ENCODE measurements at regions not wholly inside any gene's neighbourhood (a gene's known extent, or its start where the extent isn't known, plus 50 kb on each side); places are given as distances from the start of the nearest gene placed in this dataset.

- no peak for DNase-seq (ENCODE audit: low spot score)
- TF ChIP-seq MAX (IDR thresholded peaks at IDR 0.05), result no peak
- TF ChIP-seq ATF3 (IDR thresholded peaks at IDR 0.05), result no peak
- TF ChIP-seq GABPA (IDR thresholded peaks at IDR 0.05 in 1 of 2, conservative IDR thresholded peaks at IDR 0.05 in 1 of 2), result no peak
- no peak for TF ChIP-seq FOXA1 (IDR thresholded peaks at IDR 0.05)
- Histone ChIP-seq H3K27me3 (ENCODE audit: control insufficient read depth in 4 of 4, insufficient read depth in 4 of 4, low read length in 3 of 4) (peaks cover 0 to 4% (median 0%) of the 10 kb centered on the region in 4 donors), H3K27ac (ENCODE audit: low read depth in 1 of 2, low read length in 2 of 2) (no peak overlapping the region), H3K4me1 (ENCODE audit: control insufficient read depth in 4 of 4, insufficient read depth in 4 of 4, low read length in 3 of 4) (no peaks in the 10 kb centered on the region), H3K36me3 (ENCODE audit: control insufficient read depth in 4 of 4, insufficient read depth in 3 of 4, low read depth in 1 of 4, low read length in 3 of 4) (no peaks in the 10 kb centered on the region), H3K9me3 (ENCODE audit: control insufficient read depth in 4 of 4, low read length in 3 of 4) (no peaks in the 10 kb centered on the region), H3K4me3 (ENCODE audit: low read depth in 1 of 3, low read length in 3 of 3) (no peak overlapping the region), H3K9ac (ENCODE audit: low read depth in 1 of 2, low read length in 2 of 2) (no peak overlapping the region)
- WGBS, result 83% methylated on average over 2 of the region's 2 CpGs
Observed at GRCh38 chr10:89889606-89890005, 188.2 kb downstream of the KIF20B start.

GRCh38 chr10:89891006-89891535 lies 189.7 kb downstream of the KIF20B start:
- H3K4me3 ChIP-seq (ENCODE audit: low read depth in 1 of 3, low read length in 3 of 3), result no peak overlapping the region
- no peak overlapping the region for H3K9ac ChIP-seq (ENCODE audit: low read depth in 1 of 2, low read length in 2 of 2)
- H3K36me3 ChIP-seq (ENCODE audit: control insufficient read depth in 4 of 4, insufficient read depth in 3 of 4, low read depth in 1 of 4, low read length in 3 of 4), result no peaks in the 10 kb centered on the region
- H3K27me3 ChIP-seq (ENCODE audit: control insufficient read depth in 4 of 4, insufficient read depth in 4 of 4, low read length in 3 of 4), result no peaks in the 10 kb centered on the region
- TF ChIP-seq RXRA (IDR thresholded peaks at IDR 0.05) (no peak), RAD21 (IDR thresholded peaks at IDR 0.05) (no peak), JUND (IDR thresholded peaks at IDR 0.05) (no peak), ATF3 (IDR thresholded peaks at IDR 0.05) (no peak)
- DNase-seq (ENCODE audit: low spot score), result no peak
- 74% methylated on average over 2 of the region's 2 CpGs for WGBS
- H3K9me3 ChIP-seq (ENCODE audit: control insufficient read depth in 4 of 4, low read length in 3 of 4), result no peaks in the 10 kb centered on the region
- no peaks in the 10 kb centered on the region for H3K4me1 ChIP-seq (ENCODE audit: control insufficient read depth in 4 of 4, insufficient read depth in 4 of 4, low read length in 3 of 4)
- H3K27ac ChIP-seq (ENCODE audit: low read depth in 1 of 2, low read length in 2 of 2), result no peak overlapping the region

GRCh38 chr10:89894051-89894450 lies 192.7 kb downstream of the KIF20B start:
- H3K9me3 ChIP-seq (ENCODE audit: control insufficient read depth in 4 of 4, low read length in 3 of 4), result no peaks in the 10 kb centered on the region
- whole genome bisulfite sequencing, result 91% methylated on average over 1 of the region's 1 CpG
- no peak overlapping the region for H3K27ac ChIP-seq (ENCODE audit: low read depth in 1 of 2, low read length in 2 of 2)
- no peak for DNase-seq (ENCODE audit: low spot score)
- TF ChIP-seq ZBTB33 (IDR thresholded peaks at IDR 0.05), result no peak
- no peak for TF ChIP-seq JUND (IDR thresholded peaks at IDR 0.05)
- no peak overlapping the region for H3K9ac ChIP-seq (ENCODE audit: low read depth in 1 of 2, low read length in 2 of 2)
- peaks cover 0 to 5% (median 0%) of the 10 kb centered on the region in 4 donors for H3K27me3 ChIP-seq (ENCODE audit: control insufficient read depth in 4 of 4, insufficient read depth in 4 of 4, low read length in 3 of 4)
- no peak overlapping the region for H3K4me3 ChIP-seq (ENCODE audit: low read depth in 1 of 3, low read length in 3 of 3)
- no peaks in the 10 kb centered on the region for H3K36me3 ChIP-seq (ENCODE audit: control insufficient read depth in 4 of 4, insufficient read depth in 3 of 4, low read depth in 1 of 4, low read length in 3 of 4)
- H3K4me1 ChIP-seq (ENCODE audit: control insufficient read depth in 4 of 4, insufficient read depth in 4 of 4, low read length in 3 of 4), result no peaks in the 10 kb centered on the region

- no peak overlapping the region for H3K27ac ChIP-seq (ENCODE audit: low read depth in 1 of 2, low read length in 2 of 2)
- no peak overlapping the region for H3K4me3 ChIP-seq (ENCODE audit: low read depth in 1 of 3, low read length in 3 of 3)
- 92% methylated on average over 1 of the region's 1 CpG for WGBS
- no peaks in the 10 kb centered on the region for H3K4me1 ChIP-seq (ENCODE audit: control insufficient read depth in 4 of 4, insufficient read depth in 4 of 4, low read length in 3 of 4)
- peaks cover 0 to 5% (median 0%) of the 10 kb centered on the region in 4 donors for H3K27me3 ChIP-seq (ENCODE audit: control insufficient read depth in 4 of 4, insufficient read depth in 4 of 4, low read length in 3 of 4)
- TF ChIP-seq FOXA2 (IDR thresholded peaks at IDR 0.05) (no peak), RAD21 (IDR thresholded peaks at IDR 0.05) (no peak), NR2F2 (IDR thresholded peaks at IDR 0.05) (no peak), HNF4A (conservative IDR thresholded peaks at IDR 0.05) (no peak), FOXA1 (IDR thresholded peaks at IDR 0.05) (no peak), HNF4G (IDR thresholded peaks at IDR 0.05) (no peak), ATF3 (IDR thresholded peaks at IDR 0.05) (no peak), MAX (IDR thresholded peaks at IDR 0.05) (no peak), ZBTB33 (IDR thresholded peaks at IDR 0.05) (no peak), SP1 (IDR thresholded peaks at IDR 0.05) (no peak), RXRA (IDR thresholded peaks at IDR 0.05) (no peak), GABPA (IDR thresholded peaks at IDR 0.05 in 1 of 2, conservative IDR thresholded peaks at IDR 0.05 in 1 of 2) (no peak)
- DNase-seq (ENCODE audit: low spot score), result no peak
- no peak overlapping the region for H3K9ac ChIP-seq (ENCODE audit: low read depth in 1 of 2, low read length in 2 of 2)
- no peaks in the 10 kb centered on the region for H3K9me3 ChIP-seq (ENCODE audit: control insufficient read depth in 4 of 4, low read length in 3 of 4)
- no peaks in the 10 kb centered on the region for H3K36me3 ChIP-seq (ENCODE audit: control insufficient read depth in 4 of 4, insufficient read depth in 3 of 4, low read depth in 1 of 4, low read length in 3 of 4)
Observed at GRCh38 chr10:89900554-89900953, 199.2 kb downstream of the KIF20B start.
